NCI-H128 (cell line): ENCODE measurements at regions not wholly inside any gene's neighbourhood (a gene's known extent, or its start where the extent isn't known, plus 50 kb on each side); places are given as distances from the start of the nearest gene placed in this dataset.
"Not testable (repeated sequence)": the region's sequence is repeated elsewhere in the genome, so short reads cannot be mapped to it uniquely, and the experiment has no call there.

ENCODE experiments used
- DNase-seq: peaks from one replicate; lab custom pipeline; 2025; ENCODE audit not compliant: unreplicated experiment; lab: John Stamatoyannopoulos, UW

GRCh38 chr10:65701168-65701776, 1224.6 kb upstream of the LRRTM3 start:
- DNase-seq, result no peak

- DNase-seq, result no peak
Measured at GRCh38 chr10:65708057-65708456, 1217.8 kb upstream of the LRRTM3 start.

GRCh38 chr10:65710306-65710705, 1215.5 kb upstream of the LRRTM3 start:
- no peak for DNase-seq

- no peak for DNase-seq
Measured at GRCh38 chr10:65719790-65720189, 1206.0 kb upstream of the LRRTM3 start.

- DNase-seq, result no peak
Measured at GRCh38 chr10:65720901-65721300, 1204.9 kb upstream of the LRRTM3 start.

GRCh38 chr10:65723525-65723924, 1202.3 kb upstream of the LRRTM3 start:
- DNase-seq, result no peak

GRCh38 chr10:65735382-65735781, 1190.5 kb upstream of the LRRTM3 start:
- no peak for DNase-seq

- DNase-seq, result no peak
Measured at GRCh38 chr10:65742906-65743305, 1182.9 kb upstream of the LRRTM3 start.

- no peak for DNase-seq
Measured at GRCh38 chr10:65751218-65751617, 1174.6 kb upstream of the LRRTM3 start.

GRCh38 chr10:65751896-65752295, 1173.9 kb upstream of the LRRTM3 start:
- DNase-seq, result no peak

GRCh38 chr10:65753532-65753931, 1172.3 kb upstream of the LRRTM3 start:
- no peak for DNase-seq

GRCh38 chr10:65754112-65754511, 1171.7 kb upstream of the LRRTM3 start:
- DNase-seq, result no peak

- DNase-seq, result no peak
Measured at GRCh38 chr10:65762311-65762710, 1163.5 kb upstream of the LRRTM3 start.

GRCh38 chr10:65765006-65765541, 1160.8 kb upstream of the LRRTM3 start:
- DNase-seq, result no peak

- no peak for DNase-seq
Measured at GRCh38 chr10:65769828-65770227, 1156.0 kb upstream of the LRRTM3 start.

- no peak for DNase-seq
Measured at GRCh38 chr10:65778753-65779152, 1147.1 kb upstream of the LRRTM3 start.

- DNase-seq, result no peak
Measured at GRCh38 chr10:65779985-65780384, 1145.9 kb upstream of the LRRTM3 start.

- DNase-seq, result no peak
Measured at GRCh38 chr10:65786279-65786678, 1139.6 kb upstream of the LRRTM3 start.

GRCh38 chr10:65787571-65787970, 1138.3 kb upstream of the LRRTM3 start:
- no peak for DNase-seq

- DNase-seq, result no peak
Measured at GRCh38 chr10:65788271-65788670, 1137.6 kb upstream of the LRRTM3 start.

- no peak for DNase-seq
Measured at GRCh38 chr10:65791979-65792378, 1133.9 kb upstream of the LRRTM3 start.

- DNase-seq, result no peak
Measured at GRCh38 chr10:65793738-65794425, 1132.0 kb upstream of the LRRTM3 start.

- not testable (repeated sequence) for DNase-seq
Measured at GRCh38 chr10:65794861-65795260, 1131.0 kb upstream of the LRRTM3 start.
